Peyer's patch (tissue), 4 donors: ENCODE measurements at regions not wholly inside any gene's neighbourhood (a gene's known extent, or its start where the extent isn't known, plus 50 kb on each side); places are given as distances from the start of the nearest gene placed in this dataset.
A peak's percentile ranks its signal among the peaks of the same experiment; 100 is the strongest.

Experiments
- DNase-seq, 3 donors: peaks; one replicate each; pipeline ENCODE4 v3.0.0-alpha.2; 2017 to 2019
- H3K27ac ChIP-seq, 4 donors: fragments of 200-600 bp; sonication (generic); one replicate each; pipeline ENCODE4 v1.5.1; 2016 to 2019
- H3K27me3 ChIP-seq, 2 donors: fragments of 200-600 bp; sonication (generic); one replicate each; pipeline ENCODE4 v1.5.1; 2019
- H3K36me3 ChIP-seq, 3 donors: fragments of 200-600 bp; sonication (generic); one replicate each; pipeline ENCODE4 v1.5.1; 2016 to 2019
- H3K4me1 ChIP-seq, 4 donors: fragments of 200-600 bp; sonication (generic); one replicate each; pipeline ENCODE4 v1.5.1; 2016 to 2019
- H3K4me3 ChIP-seq, 4 donors: fragments of 200-600 bp; sonication (generic); 1 replicate in 3 of 4; 2 replicates in 1 of 4; pipeline ENCODE4 v1.5.1; 2016 to 2019; ENCODE audit warnings: mild to moderate bottlenecking in 1 of 4
- H3K9me3 ChIP-seq, 4 donors: fragments of 200-600 bp; sonication (generic); one replicate each; pipeline ENCODE4 v1.5.1; 2016 to 2019; ENCODE audit warnings: mild to moderate bottlenecking in 1 of 4
- CTCF ChIP-seq, 6 experiments: fragments of 450-650 bp in 4 of 6; fragments of 200-600 bp in 2 of 6; sonication (generic) in 1 of 6; IDR thresholded peaks; one replicate each; pipeline ENCODE4 v1.5.1; 2017 to 2019; ENCODE audit warnings: antibody characterized with exemption in 6 of 6, mild to moderate bottlenecking in 3 of 6, moderate library complexity in 1 of 6
- POLR2A ChIP-seq, 2 donors: fragments of 450-650 bp; IDR thresholded peaks; one replicate each; pipeline ENCODE4 v1.5.1; 2017; ENCODE audit warnings: antibody characterized with exemption in 2 of 2, mild to moderate bottlenecking in 2 of 2, moderate library complexity in 2 of 2

- Histone ChIP-seq H3K27me3 (no peaks in the 10 kb centered on the region), H3K4me1 (no peaks in the 10 kb centered on the region), H3K9me3 (peaks cover 0 to 3% (median 1%) of the 10 kb centered on the region in 4 donors), H3K4me3 (no peak overlapping the region), H3K27ac (peak overlapping the region in 2 of 4 donors; percentile 7 to 40), H3K36me3 (no peaks in the 10 kb centered on the region)
- no peak for TF ChIP-seq CTCF (IDR thresholded peaks at IDR 0.05)
- TF ChIP-seq POLR2A (IDR thresholded peaks at IDR 0.05): no peak
- no peak for DNase-seq
Measured at GRCh38 chr18:70671889-70672565, 383.2 kb downstream of the SOCS6 start.

GRCh38 chr18:70666936-70667335 lies 378.1 kb downstream of the SOCS6 start:
- peaks cover 0 to 3% (median 1%) of the 10 kb centered on the region in 4 donors for H3K9me3 ChIP-seq
- H3K4me3 ChIP-seq: no peak overlapping the region
- no peaks in the 10 kb centered on the region for H3K36me3 ChIP-seq
- DNase-seq: no peak
- H3K27ac ChIP-seq: no peak overlapping the region
- TF ChIP-seq POLR2A (IDR thresholded peaks at IDR 0.05) (no peak), CTCF (IDR thresholded peaks at IDR 0.05) (no peak)
- no peaks in the 10 kb centered on the region for H3K27me3 ChIP-seq
- no peaks in the 10 kb centered on the region for H3K4me1 ChIP-seq

GRCh38 chr18:70663141-70663540 lies 374.3 kb downstream of the SOCS6 start:
- TF ChIP-seq CTCF (IDR thresholded peaks at IDR 0.05): no peak
- no peak for TF ChIP-seq POLR2A (IDR thresholded peaks at IDR 0.05)
- Histone ChIP-seq H3K9me3 (no peaks in the 10 kb centered on the region), H3K36me3 (no peaks in the 10 kb centered on the region), H3K27me3 (no peaks in the 10 kb centered on the region), H3K27ac (no peak overlapping the region), H3K4me3 (no peak overlapping the region), H3K4me1 (no peaks in the 10 kb centered on the region)
- DNase-seq: no peak

- TF ChIP-seq CTCF (IDR thresholded peaks at IDR 0.05) (no peak), POLR2A (IDR thresholded peaks at IDR 0.05) (no peak)
- H3K27me3 ChIP-seq: no peaks in the 10 kb centered on the region
- H3K9me3 ChIP-seq: no peaks in the 10 kb centered on the region
- H3K36me3 ChIP-seq: no peaks in the 10 kb centered on the region
- no peak for DNase-seq
- H3K27ac ChIP-seq: peak overlapping the region in 1 of 4 donors; percentile 31
- no peak overlapping the region for H3K4me3 ChIP-seq
- no peaks in the 10 kb centered on the region for H3K4me1 ChIP-seq
Measured at GRCh38 chr18:70662588-70662987, 373.7 kb downstream of the SOCS6 start.

GRCh38 chr18:70659036-70659925 lies 370.4 kb downstream of the SOCS6 start:
- H3K4me1 ChIP-seq: no peaks in the 10 kb centered on the region
- H3K27me3 ChIP-seq: no peaks in the 10 kb centered on the region
- H3K9me3 ChIP-seq: no peaks in the 10 kb centered on the region
- no peak overlapping the region for H3K27ac ChIP-seq
- TF ChIP-seq POLR2A (IDR thresholded peaks at IDR 0.05): no peak
- no peak overlapping the region for H3K4me3 ChIP-seq
- H3K36me3 ChIP-seq: no peaks in the 10 kb centered on the region
- peak in 2 of 3 donors; percentile 39 to 54 for DNase-seq

- Histone ChIP-seq H3K27me3 (no peaks in the 10 kb centered on the region), H3K4me3 (no peak overlapping the region), H3K27ac (no peak overlapping the region), H3K9me3 (no peaks in the 10 kb centered on the region), H3K36me3 (no peaks in the 10 kb centered on the region), H3K4me1 (no peaks in the 10 kb centered on the region)
- TF ChIP-seq POLR2A (IDR thresholded peaks at IDR 0.05) (no peak), CTCF (IDR thresholded peaks at IDR 0.05) (no peak)
- no peak for DNase-seq
Measured at GRCh38 chr18:70653671-70654070, 364.8 kb downstream of the SOCS6 start.
